Subcutaneous abdominal adipose tissue (tissue), 5 donors: ENCODE measurements at regions not wholly inside any gene's neighbourhood (a gene's known extent, or its start where the extent isn't known, plus 50 kb on each side); places are given as distances from the start of the nearest gene placed in this dataset.
"Not testable (repeated sequence)": the region's sequence is repeated elsewhere in the genome, so short reads cannot be mapped to it uniquely, and the experiment has no call there.

Experiments used
- H3K27ac ChIP-seq: one replicate; pipeline ENCODE4 v1.7.0; 2013; ENCODE audit warnings: low read depth, mild to moderate bottlenecking, inconsistent platforms, low read length, moderate library complexity
- H3K27me3 ChIP-seq, 5 donors: one replicate each; pipeline ENCODE4 v1.7.0; 2013; ENCODE audit warnings: low read length in 5 of 5, inconsistent platforms in 1 of 5; ENCODE audit not compliant: control insufficient read depth in 5 of 5, insufficient read depth in 4 of 5
- H3K36me3 ChIP-seq, 5 donors: one replicate each; pipeline ENCODE4 v1.7.0; 2013; ENCODE audit warnings: low read length in 5 of 5; ENCODE audit not compliant: control insufficient read depth in 5 of 5, insufficient read depth in 5 of 5
- H3K4me1 ChIP-seq, 5 donors: one replicate each; pipeline ENCODE4 v1.7.0; 2013; ENCODE audit warnings: low read length in 5 of 5, mild to moderate bottlenecking in 3 of 5, moderate library complexity in 1 of 5; ENCODE audit not compliant: control insufficient read depth in 5 of 5, insufficient read depth in 5 of 5
- H3K4me3 ChIP-seq, 5 donors: one replicate each; pipeline ENCODE4 v1.7.0; 2013; ENCODE audit warnings: low read length in 5 of 5, low read depth in 1 of 5
- H3K9ac ChIP-seq, 5 donors: one replicate each; pipeline ENCODE4 v1.7.0; 2013; ENCODE audit warnings: low read length in 5 of 5, mild to moderate bottlenecking in 4 of 5, moderate library complexity in 3 of 5
- H3K9me3 ChIP-seq, 5 donors: one replicate each; pipeline ENCODE4 v1.7.0; 2013; ENCODE audit warnings: low read length in 5 of 5; ENCODE audit not compliant: control insufficient read depth in 5 of 5
- donor health status: healthy.
- donor health status: healthy.
- donor health status: healthy.
- donor health status: healthy.
- donor health status: healthy.

DNA sequence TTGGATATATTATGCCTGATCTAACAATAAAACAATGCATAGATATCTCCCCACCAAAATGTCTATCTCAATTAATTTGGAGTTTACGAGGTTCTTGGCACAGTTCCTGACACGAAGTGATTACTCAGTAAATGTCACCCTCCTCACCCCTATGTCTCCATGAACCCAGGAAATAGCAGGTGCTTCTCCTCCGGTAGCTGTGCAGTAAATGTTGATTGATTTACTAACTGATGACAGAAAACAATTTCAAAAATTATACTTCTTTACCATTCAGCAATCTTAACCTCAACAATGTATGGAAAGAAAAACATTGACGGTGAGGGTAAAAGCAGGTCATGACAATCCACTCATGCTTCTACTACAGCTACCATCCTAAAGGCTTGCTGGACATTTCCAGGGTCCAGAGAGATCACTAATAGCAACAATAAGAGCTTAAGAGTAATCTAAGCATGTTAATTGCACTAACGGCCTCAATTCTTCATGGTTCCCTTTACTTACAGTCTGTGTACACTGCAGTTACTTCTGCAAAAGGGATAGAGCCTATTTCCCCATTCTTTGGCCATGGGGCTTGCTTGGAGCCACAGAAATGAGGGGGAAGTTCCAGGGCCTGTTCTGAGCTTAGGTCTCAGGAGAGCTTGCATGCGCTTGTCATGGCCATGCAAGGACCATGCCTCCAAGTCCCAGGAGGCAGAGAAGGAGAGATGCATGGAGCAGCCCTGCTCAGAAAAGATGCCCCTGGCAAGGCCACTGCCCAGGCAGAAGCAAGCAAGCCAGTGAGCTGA lies 222.6 kb downstream of the ATP6V0E2 start:
- not testable (repeated sequence) for H3K4me1 ChIP-seq, H3K9ac ChIP-seq, H3K27me3 ChIP-seq, H3K36me3 ChIP-seq, H3K4me3 ChIP-seq, H3K9me3 ChIP-seq, H3K27ac ChIP-seq

DNA sequence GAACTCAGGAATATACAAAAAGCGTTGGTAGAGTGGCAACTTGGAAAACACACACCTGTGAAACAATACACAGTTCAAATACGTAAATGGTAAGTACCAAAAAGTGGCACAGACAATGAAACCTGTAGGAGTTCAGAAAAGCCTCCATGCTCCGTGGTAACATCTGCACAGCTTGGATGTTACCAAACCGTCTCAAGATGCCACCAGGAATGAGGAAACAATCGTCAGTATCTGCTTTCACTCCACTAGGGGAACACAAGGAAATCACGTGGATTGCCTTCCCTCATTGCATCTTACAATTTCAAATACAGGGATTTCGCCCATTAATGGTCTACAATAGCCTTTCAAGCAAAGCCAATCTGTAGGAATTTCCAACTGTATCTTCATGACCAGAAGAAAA lies 224.6 kb upstream of the LRRC61 start:
- not testable (repeated sequence) for H3K36me3 ChIP-seq, H3K27me3 ChIP-seq, H3K9ac ChIP-seq, H3K4me1 ChIP-seq, H3K4me3 ChIP-seq, H3K27ac ChIP-seq, H3K9me3 ChIP-seq

DNA sequence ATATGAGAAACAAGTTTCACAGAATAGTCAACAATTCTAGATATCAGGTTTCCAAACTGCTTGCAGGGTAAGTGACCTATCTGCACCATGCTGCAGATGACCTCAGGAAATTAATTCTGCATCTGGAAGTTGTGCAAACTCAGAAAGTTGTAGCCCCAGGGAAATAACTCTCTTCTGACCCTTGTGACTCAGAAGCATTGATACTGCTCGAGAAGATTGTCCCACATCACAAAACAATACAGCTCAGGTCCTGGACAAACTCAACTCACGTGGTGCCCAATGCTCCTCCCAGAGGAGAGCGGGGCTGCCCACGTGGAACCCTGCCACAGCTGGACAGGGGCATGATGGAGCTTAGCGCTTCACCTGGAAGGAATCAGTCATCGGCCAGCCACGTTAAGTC lies 221.9 kb upstream of the LRRC61 start:
- not testable (repeated sequence) for H3K4me1 ChIP-seq, H3K9ac ChIP-seq, H3K27ac ChIP-seq, H3K36me3 ChIP-seq, H3K27me3 ChIP-seq, H3K4me3 ChIP-seq, H3K9me3 ChIP-seq

DNA sequence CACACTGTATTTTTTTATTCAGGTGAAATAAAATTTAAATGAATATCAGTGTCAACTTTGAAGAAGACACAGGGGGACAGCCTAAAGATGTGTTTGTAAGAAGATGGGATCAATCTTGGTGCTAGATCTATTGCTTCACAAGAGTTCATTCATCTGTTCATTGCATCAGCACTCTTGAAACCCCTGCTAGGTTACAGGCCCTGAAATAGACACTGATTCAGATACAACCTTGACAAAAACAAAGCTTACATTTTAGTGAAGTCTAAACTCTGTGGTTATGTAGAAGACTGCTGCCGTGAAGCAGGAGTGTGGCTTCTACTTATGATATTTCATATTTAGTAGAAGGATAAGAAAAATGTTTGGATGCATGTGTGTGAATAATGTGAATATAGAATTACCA lies 215.9 kb upstream of the LRRC61 start:
- not testable (repeated sequence) for H3K9me3 ChIP-seq, H3K4me1 ChIP-seq, H3K36me3 ChIP-seq, H3K9ac ChIP-seq, H3K27ac ChIP-seq, H3K27me3 ChIP-seq, H3K4me3 ChIP-seq

DNA sequence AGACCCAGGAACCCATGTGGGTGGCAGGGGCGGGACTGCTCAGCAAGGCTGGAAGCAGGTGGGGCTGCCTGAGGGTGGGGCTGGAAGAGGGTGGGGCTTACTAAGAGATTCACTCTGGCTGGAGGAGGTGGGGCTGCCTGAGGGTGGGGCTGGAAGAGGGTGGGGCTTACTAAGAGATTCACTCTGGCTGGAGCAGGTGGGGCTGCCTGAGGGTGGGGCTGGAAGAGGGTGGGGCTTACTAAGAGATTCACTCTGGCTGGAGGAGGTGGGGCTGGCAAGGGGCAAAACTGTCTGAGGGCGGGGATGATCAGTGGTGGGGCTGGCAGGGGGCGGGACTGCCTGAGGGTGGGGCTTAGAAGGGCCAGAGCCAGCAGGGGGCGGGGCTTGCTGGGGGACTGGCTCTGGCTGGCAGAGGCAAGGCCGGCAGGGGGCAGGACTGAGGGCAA lies 212.8 kb upstream of the LRRC61 start:
- H3K27me3 ChIP-seq, H3K4me3 ChIP-seq, H3K4me1 ChIP-seq: not testable (repeated sequence)

DNA sequence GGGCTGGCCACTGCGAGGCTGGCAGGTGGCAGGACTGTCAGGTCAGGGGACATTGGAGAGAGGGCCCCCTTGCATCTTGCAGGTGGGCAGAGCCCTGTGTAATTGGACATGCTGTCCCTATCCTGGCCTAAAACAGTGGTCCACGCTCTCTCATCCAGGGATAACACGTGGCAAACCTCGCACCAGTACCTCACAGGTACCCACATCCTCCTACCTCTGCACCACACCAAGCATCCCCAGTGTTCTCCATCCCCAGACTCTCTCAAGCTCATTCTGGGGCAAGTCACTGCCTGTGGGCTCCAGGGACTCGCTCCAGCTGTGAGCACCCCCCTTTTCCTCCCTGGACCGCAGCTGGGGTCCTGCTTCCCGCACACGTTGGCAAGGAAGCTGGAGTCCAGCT lies 212.3 kb upstream of the LRRC61 start:
- H3K9me3 ChIP-seq, H3K4me1 ChIP-seq, H3K27me3 ChIP-seq, H3K27ac ChIP-seq, H3K4me3 ChIP-seq, H3K9ac ChIP-seq, H3K36me3 ChIP-seq: not testable (repeated sequence)

More for the DNA sequence above, 212.8 kb upstream of the LRRC61 start:
- H3K9me3 ChIP-seq, H3K27ac ChIP-seq, H3K36me3 ChIP-seq, H3K9ac ChIP-seq: not testable (repeated sequence)

DNA sequence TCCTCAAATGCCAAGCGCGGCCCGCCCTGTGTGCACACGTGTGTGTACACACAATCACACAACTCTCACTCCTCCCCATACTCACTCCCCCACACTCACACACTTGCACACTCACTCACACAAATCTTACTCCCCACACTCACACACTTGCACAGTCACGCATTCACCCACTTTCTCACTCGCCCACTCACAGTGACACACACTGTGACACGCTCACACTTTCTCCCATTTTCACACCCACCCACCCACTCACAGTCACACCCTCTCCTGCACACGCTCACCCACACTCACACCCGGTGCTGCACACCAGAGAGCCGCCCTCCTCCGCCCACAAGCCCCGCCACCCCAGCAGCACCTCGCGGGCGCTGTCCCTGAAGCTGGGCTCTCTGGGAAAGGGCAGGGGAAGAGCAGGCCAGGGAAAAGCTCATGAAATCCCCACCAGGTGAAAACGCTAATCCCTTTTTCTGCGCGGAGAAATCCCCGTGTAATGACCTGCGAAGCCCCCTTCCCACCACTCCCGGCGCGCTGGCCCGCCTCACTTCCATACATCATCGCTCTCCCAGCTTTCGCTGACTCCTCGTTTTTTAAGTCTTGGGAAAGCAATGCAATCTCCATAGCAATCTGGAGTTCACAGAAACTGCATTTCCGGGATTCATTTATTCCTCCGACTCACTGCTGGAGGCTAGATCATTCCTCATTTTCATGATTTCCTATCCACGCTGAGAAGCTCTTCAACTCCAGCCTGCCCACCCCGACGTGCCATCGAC lies 211.6 kb upstream of the LRRC61 start:
- not testable (repeated sequence) for H3K4me1 ChIP-seq, H3K27me3 ChIP-seq, H3K27ac ChIP-seq, H3K9ac ChIP-seq, H3K4me3 ChIP-seq, H3K36me3 ChIP-seq, H3K9me3 ChIP-seq

DNA sequence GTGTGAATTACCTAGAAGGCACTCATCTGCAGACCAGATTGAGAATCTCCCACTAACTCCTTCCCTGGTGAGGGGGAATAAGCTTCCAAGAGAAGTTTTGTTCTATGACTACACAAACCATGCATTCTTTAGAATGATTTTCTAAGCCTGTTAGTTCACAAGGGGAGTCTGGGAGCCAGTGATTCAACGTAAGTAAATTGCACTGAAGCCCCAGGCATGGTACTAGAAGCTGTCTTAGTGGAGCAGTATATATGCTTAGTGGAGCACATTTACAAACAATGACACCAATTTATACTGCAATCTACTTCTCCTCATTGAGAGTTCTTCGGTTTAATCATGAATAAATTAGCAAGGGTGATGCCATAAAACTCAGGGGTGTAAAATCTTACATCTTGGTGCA lies 209.9 kb upstream of the LRRC61 start:
- not testable (repeated sequence) for H3K4me3 ChIP-seq, H3K36me3 ChIP-seq, H3K27ac ChIP-seq, H3K4me1 ChIP-seq, H3K27me3 ChIP-seq, H3K9ac ChIP-seq, H3K9me3 ChIP-seq

DNA sequence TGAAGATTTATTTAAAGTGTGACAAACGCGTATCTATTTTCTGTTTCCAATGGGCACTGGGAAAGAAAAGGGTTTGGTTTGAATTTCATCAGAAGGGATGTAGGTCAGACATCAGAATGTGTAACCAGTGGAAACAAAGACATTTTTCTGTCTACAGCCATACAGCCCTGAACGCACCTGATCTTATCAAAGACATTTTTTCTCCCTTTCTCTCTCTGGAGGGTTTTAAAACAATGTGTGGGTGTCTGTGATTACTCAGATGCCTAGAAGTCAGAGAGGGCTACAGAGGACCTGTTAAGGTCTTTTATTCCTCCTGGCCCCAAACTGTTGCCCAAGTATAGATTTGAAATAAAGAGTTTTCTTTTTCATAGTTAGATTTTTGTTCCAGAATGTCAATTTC lies 208.6 kb upstream of the LRRC61 start:
- not testable (repeated sequence) for H3K9me3 ChIP-seq, H3K9ac ChIP-seq, H3K4me3 ChIP-seq, H3K27ac ChIP-seq, H3K36me3 ChIP-seq, H3K27me3 ChIP-seq, H3K4me1 ChIP-seq

DNA sequence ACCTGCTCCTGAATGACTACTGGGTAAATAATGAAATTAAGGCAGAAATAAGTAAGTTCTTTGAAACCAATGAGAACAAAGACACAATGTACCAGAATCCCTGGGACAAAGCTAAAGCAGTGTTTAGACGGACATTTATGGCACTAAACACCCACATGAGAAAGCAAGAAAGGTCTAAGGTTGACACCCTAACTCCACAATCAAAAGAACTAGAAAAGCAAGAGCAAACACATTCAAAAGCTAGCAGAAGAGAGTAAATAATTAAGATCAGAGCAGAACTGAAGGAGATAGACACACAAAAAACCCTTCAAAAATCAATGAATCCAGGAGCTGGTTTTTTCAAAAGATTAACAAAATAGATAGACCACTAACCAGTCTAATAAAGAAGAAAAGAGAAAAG lies 203.2 kb upstream of the LRRC61 start:
- H3K27ac ChIP-seq, H3K4me1 ChIP-seq, H3K4me3 ChIP-seq, H3K9me3 ChIP-seq, H3K27me3 ChIP-seq, H3K9ac ChIP-seq, H3K36me3 ChIP-seq: not testable (repeated sequence)
